ENCODE measurements at regions not wholly inside any gene's neighbourhood (a gene's known extent, or its start where the extent isn't known, plus 50 kb on each side); places are given as distances from the start of the nearest gene placed in this dataset.

DNA sequence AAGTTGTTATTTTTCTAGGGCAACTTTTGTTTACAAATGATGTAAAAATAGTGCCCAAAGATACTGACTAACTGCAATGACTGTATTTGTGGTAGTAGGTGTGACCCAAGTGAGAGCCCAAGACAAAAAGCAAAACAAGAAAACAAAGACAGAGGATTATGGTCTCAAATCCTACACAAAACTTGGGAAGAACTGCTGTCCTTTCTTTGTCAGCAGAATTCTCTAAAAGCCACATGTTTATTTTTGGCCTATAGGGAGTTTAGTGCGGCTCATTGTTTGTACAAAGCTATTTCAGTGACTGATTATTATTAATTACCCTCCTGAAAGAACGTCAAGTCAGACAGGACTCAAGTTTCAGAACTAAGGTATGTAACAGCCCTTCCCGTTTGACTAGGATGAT, 509.2 kb upstream of the SLC35B3 start:
- H3K27me3 ChIP-seq: no peaks in the 10 kb centered on the region
- no peaks in the 10 kb centered on the region for H3K9me3 ChIP-seq
- peaks cover 0 to 3% of the 10 kb centered on the region in 2 donors for H3K4me1 ChIP-seq
- WGBS, 2 donors: 47 to 54% methylated on average over 3 of the region's 3 CpGs
- H3K4me3 ChIP-seq (replicated peaks in 1 of 3): no peak overlapping the region
- H3K27ac ChIP-seq: no peak overlapping the region
- H3K36me3 ChIP-seq: no peaks in the 10 kb centered on the region
- no peak for TF ChIP-seq POLR2A (IDR thresholded peaks at IDR 0.05)
- TF ChIP-seq, protein P1, sequence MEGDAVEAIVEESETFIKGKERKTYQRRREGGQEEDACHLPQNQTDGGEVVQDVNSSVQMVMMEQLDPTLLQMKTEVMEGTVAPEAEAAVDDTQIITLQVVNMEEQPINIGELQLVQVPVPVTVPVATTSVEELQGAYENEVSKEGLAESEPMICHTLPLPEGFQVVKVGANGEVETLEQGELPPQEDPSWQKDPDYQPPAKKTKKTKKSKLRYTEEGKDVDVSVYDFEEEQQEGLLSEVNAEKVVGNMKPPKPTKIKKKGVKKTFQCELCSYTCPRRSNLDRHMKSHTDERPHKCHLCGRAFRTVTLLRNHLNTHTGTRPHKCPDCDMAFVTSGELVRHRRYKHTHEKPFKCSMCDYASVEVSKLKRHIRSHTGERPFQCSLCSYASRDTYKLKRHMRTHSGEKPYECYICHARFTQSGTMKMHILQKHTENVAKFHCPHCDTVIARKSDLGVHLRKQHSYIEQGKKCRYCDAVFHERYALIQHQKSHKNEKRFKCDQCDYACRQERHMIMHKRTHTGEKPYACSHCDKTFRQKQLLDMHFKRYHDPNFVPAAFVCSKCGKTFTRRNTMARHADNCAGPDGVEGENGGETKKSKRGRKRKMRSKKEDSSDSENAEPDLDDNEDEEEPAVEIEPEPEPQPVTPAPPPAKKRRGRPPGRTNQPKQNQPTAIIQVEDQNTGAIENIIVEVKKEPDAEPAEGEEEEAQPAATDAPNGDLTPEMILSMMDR (IDR thresholded peaks at IDR 0.05): no peak
- intact Hi-C loops (cut with DNase I): no loop called here
- DNase-seq: no peak

DNA sequence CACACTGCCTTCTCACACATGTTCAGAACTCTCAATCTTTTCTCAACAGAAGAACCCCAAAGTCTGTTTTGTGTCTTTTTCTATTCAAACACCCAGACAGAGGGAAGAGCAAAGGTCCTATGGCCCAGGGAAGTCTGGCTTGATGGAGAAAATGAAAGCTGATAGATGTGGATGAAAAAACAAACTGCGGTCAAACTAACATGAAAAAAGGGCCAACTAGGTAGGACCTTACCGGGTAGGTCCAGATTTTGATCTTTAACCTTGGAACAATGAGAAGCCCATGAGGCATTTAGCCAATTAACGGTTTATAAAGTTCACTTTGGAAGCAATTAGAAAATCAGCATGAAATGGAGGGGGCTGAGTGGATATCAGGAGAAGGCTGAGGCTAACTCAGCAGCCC, 507.7 kb upstream of the SLC35B3 start:
- 76 to 79% methylated on average over 3 of the region's 3 CpGs for WGBS, 2 donors
- Histone ChIP-seq H3K27ac (no peak overlapping the region), H3K4me3 (replicated peaks in 1 of 3) (no peak overlapping the region), H3K36me3 (no peaks in the 10 kb centered on the region), H3K4me1 (peaks cover 0 to 3% of the 10 kb centered on the region in 2 donors), H3K27me3 (no peaks in the 10 kb centered on the region), H3K9me3 (no peaks in the 10 kb centered on the region)
- no peak for TF ChIP-seq POLR2A (IDR thresholded peaks at IDR 0.05)
- TF ChIP-seq, protein P1 (IDR thresholded peaks at IDR 0.05): no peak
- DNase-seq: no peak
- intact Hi-C loops (cut with DNase I): no loop called here

DNA sequence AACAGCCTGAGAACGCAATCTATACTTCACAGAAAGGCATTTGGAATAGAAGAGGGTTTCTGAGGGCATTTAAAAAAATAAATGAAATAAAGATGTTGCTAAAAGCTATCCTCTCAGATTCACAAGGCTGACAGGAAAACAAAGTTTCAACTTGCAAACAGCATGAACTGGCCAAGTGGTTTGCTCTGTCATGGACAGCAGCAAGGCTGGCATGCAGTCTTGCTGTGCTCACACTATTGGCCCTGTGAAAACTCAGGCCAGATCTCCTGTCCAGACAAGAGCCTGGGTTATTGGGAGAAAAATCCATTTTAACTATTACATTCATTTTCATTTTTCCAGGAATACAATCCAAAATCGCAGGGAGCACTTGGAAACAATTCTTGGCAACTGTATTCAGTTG, 506.2 kb upstream of the SLC35B3 start:
- peaks cover 0 to 3% of the 10 kb centered on the region in 2 donors for H3K4me1 ChIP-seq
- TF ChIP-seq, protein P1 (IDR thresholded peaks at IDR 0.05): no peak
- no peak for TF ChIP-seq POLR2A (IDR thresholded peaks at IDR 0.05)
- no peaks in the 10 kb centered on the region for H3K36me3 ChIP-seq
- no peaks in the 10 kb centered on the region for H3K9me3 ChIP-seq
- no peak for DNase-seq
- H3K27me3 ChIP-seq: no peaks in the 10 kb centered on the region
- H3K4me3 ChIP-seq (replicated peaks in 1 of 3): no peak overlapping the region
- WGBS, 2 donors: 71 to 79% methylated on average over 2 of the region's 2 CpGs
- intact Hi-C loops (cut with DNase I): no loop called here
- no peak overlapping the region for H3K27ac ChIP-seq

DNA sequence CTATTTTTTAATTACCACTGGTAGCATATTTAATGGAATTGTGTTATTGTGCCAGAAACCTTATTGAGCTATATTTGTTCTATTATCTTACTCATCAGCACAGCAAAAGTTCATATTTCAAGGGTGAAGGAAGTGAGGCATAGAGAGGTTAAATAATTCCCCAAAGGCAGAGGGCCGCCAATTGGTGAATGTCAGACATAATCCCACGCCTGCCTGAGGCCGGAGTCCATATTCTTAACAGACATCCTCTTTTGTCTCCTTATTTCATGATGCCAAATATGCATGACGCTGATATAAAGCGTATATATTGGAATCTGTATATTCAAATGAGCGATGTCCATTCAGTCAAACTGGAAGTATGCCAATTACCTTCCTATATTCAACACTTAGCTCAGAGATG, 505.0 kb upstream of the SLC35B3 start:
- no peaks in the 10 kb centered on the region for H3K36me3 ChIP-seq
- H3K4me1 ChIP-seq: peaks cover 0 to 3% of the 10 kb centered on the region in 2 donors
- H3K4me3 ChIP-seq (replicated peaks in 1 of 3): no peak overlapping the region
- intact Hi-C loops (cut with DNase I): no loop called here
- H3K27ac ChIP-seq: no peak overlapping the region
- no peaks in the 10 kb centered on the region for H3K27me3 ChIP-seq
- TF ChIP-seq POLR2A (IDR thresholded peaks at IDR 0.05): no peak
- TF ChIP-seq, protein P1 (IDR thresholded peaks at IDR 0.05): no peak
- no peaks in the 10 kb centered on the region for H3K9me3 ChIP-seq
- no peak for DNase-seq
- WGBS, 2 donors: 82 to 84% methylated on average over 6 of the region's 6 CpGs

DNA sequence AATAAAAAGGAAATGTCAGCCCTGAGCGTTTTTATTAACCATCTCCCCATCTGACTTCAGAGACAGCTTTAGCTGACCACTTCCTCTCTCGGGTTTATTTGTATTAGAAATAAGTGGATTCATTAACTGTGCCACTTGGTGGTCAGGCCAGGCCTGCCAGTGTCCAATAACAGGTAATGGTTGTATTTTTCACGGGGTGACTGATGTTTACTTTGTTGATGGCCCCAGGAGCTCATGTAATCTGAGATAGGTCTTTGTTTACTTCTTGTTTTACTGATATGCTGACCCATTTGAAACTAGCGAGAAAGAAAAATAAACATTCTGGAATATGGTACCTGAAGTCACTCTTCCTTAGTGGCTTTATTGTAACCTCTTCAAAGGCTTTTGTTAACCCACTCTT, 504.3 kb upstream of the SLC35B3 start:
- Histone ChIP-seq H3K9me3 (no peaks in the 10 kb centered on the region), H3K4me3 (replicated peaks in 1 of 3) (no peak overlapping the region), H3K27me3 (no peaks in the 10 kb centered on the region), H3K36me3 (no peaks in the 10 kb centered on the region), H3K27ac (no peak overlapping the region), H3K4me1 (peaks cover 0 to 3% of the 10 kb centered on the region in 2 donors)
- no peak for DNase-seq
- intact Hi-C loops (cut with DNase I): no loop called here
- 16 to 27% methylated on average over 4 of the region's 4 CpGs for WGBS, 2 donors
- TF ChIP-seq, protein P1 (IDR thresholded peaks at IDR 0.05): no peak
- no peak for TF ChIP-seq POLR2A (IDR thresholded peaks at IDR 0.05)
